ENCODE measurements at regions not wholly inside any gene's neighbourhood (a gene's known extent, or its start where the extent isn't known, plus 50 kb on each side); places are given as distances from the start of the nearest gene placed in this dataset.
"Not testable (repeated sequence)": the region's sequence is repeated elsewhere in the genome, so short reads cannot be mapped to it uniquely, and the experiment has no call there.

DNA sequence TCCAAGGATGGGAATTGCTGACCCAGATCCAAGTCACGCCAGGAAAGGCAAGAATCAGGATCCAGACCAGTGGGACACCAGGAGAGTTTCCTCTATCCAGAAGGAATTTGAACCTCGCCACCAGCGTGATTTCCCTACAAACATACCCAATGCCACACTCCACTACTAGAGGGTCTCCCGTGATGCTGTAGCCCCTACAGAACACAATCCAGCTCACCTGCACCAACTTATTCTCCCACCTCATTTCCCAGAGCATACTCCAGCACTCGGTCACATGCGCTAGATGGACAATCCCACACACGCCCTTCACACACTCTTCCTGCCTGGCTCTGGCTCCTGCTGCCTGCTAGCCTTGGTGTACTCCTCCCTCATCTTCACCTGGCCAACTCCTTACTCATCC is 142.1 kb upstream of the PDE1C start:
- Histone ChIP-seq H3K36me3 (no peaks in the 10 kb centered on the region), H3K27me3 (replicated peaks in 1 of 7) (peaks cover 0 to 6% (median 0%) of the 10 kb centered on the region in 7 donors), H3K4me3 (no peak overlapping the region), H3K4me1 (no peaks in the 10 kb centered on the region), H3K27ac (no peak overlapping the region), H3K9me3 (no peaks in the 10 kb centered on the region)
- TF ChIP-seq, protein P1, sequence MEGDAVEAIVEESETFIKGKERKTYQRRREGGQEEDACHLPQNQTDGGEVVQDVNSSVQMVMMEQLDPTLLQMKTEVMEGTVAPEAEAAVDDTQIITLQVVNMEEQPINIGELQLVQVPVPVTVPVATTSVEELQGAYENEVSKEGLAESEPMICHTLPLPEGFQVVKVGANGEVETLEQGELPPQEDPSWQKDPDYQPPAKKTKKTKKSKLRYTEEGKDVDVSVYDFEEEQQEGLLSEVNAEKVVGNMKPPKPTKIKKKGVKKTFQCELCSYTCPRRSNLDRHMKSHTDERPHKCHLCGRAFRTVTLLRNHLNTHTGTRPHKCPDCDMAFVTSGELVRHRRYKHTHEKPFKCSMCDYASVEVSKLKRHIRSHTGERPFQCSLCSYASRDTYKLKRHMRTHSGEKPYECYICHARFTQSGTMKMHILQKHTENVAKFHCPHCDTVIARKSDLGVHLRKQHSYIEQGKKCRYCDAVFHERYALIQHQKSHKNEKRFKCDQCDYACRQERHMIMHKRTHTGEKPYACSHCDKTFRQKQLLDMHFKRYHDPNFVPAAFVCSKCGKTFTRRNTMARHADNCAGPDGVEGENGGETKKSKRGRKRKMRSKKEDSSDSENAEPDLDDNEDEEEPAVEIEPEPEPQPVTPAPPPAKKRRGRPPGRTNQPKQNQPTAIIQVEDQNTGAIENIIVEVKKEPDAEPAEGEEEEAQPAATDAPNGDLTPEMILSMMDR (IDR thresholded peaks at IDR 0.05 in 8 of 11, conservative IDR thresholded peaks at IDR 0.05 in 3 of 11): no peak
- TF ChIP-seq POLR2A (IDR thresholded peaks at IDR 0.05) (no peak), POLR2AphosphoS5 (IDR thresholded peaks at IDR 0.05) (no peak)
- 83 to 94% (median 89%) methylated on average over 7 of the region's 7 CpGs for WGBS, 5 donors
- intact Hi-C loops (cut with DNase I; ENCODE audit: low total_unique reads): loop anchor here (5.0 kb wide), 2 partner anchors 145 to 265 kb away; no protein-coding TSS in a partner anchor
- DNase-seq: no peak

DNA sequence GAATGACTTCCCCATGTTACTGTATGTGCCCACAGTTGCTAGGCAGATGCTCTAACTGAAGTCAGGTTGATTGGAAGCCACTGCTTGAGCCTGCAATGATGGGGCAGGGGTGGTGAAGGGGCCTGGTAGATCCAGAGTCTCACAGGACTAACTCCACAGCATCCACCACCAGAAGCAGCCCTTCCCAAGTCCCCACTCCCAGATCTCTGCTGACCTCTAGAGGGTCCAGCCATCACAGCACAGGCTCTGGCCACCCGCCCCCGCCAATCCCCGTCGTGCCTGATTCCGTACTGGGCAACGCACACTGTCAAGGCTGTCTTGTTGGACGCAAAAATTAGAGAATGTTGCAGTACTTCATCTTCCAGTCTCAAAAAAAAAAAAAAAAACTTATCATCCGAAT is 136.8 kb upstream of the PDE1C start:
- WGBS, 5 donors: 64 to 67% (median 65%) methylated on average over 8 of the region's 8 CpGs
- no peak overlapping the region for H3K4me3 ChIP-seq
- peaks cover 0 to 6% (median 0%) of the 10 kb centered on the region in 7 donors for H3K27me3 ChIP-seq (replicated peaks in 1 of 7)
- H3K9me3 ChIP-seq: peaks cover 0 to 6% (median 0%) of the 10 kb centered on the region in 8 donors
- no peak for DNase-seq
- intact Hi-C loops (cut with DNase I; ENCODE audit: low total_unique reads): loop anchor here (10.0 kb wide), 1 partner anchor 142 kb away; no protein-coding TSS in a partner anchor
- TF ChIP-seq, protein P1 (IDR thresholded peaks at IDR 0.05 in 8 of 11, conservative IDR thresholded peaks at IDR 0.05 in 3 of 11): no peak
- no peak for TF ChIP-seq POLR2A (IDR thresholded peaks at IDR 0.05)
- no peak for TF ChIP-seq POLR2AphosphoS5 (IDR thresholded peaks at IDR 0.05)
- H3K27ac ChIP-seq: no peak overlapping the region
- no peaks in the 10 kb centered on the region for H3K4me1 ChIP-seq
- no peaks in the 10 kb centered on the region for H3K36me3 ChIP-seq

DNA sequence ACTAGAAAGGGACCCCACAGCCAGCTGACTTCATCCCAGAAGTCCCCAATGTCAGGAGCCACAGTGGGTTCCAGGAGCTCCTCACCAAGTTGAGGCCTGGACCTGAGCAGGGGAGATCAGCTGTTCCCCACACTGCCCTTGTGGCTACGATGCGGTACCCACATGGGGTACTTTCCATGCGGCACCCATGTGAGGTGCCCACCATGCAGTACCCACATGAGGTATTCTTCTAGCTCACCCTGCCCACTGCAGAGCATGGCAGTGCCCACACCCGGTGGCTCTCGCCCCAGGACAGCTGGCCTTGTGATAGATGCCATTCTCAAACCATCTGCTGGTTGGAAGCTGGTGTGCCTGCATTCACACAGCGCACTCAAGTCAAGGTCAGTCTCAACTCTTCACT is 136.3 kb upstream of the PDE1C start:
- WGBS, 5 donors: 74 to 87% (median 86%) methylated on average over 6 of the region's 6 CpGs
- Histone ChIP-seq H3K9me3 (peaks cover 0 to 6% (median 0%) of the 10 kb centered on the region in 8 donors), H3K4me3 (no peak overlapping the region), H3K4me1 (no peaks in the 10 kb centered on the region), H3K36me3 (no peaks in the 10 kb centered on the region), H3K27me3 (replicated peaks in 1 of 7) (peaks cover 0 to 5% (median 0%) of the 10 kb centered on the region in 7 donors), H3K27ac (no peak overlapping the region)
- TF ChIP-seq, protein P1 (IDR thresholded peaks at IDR 0.05 in 8 of 11, conservative IDR thresholded peaks at IDR 0.05 in 3 of 11): no peak
- no peak for TF ChIP-seq POLR2AphosphoS5 (IDR thresholded peaks at IDR 0.05)
- TF ChIP-seq POLR2A (IDR thresholded peaks at IDR 0.05): no peak
- no peak for DNase-seq
- intact Hi-C loops (cut with DNase I; ENCODE audit: low total_unique reads): loop anchor here (10.0 kb wide), 1 partner anchor 142 kb away; no protein-coding TSS in a partner anchor

DNA sequence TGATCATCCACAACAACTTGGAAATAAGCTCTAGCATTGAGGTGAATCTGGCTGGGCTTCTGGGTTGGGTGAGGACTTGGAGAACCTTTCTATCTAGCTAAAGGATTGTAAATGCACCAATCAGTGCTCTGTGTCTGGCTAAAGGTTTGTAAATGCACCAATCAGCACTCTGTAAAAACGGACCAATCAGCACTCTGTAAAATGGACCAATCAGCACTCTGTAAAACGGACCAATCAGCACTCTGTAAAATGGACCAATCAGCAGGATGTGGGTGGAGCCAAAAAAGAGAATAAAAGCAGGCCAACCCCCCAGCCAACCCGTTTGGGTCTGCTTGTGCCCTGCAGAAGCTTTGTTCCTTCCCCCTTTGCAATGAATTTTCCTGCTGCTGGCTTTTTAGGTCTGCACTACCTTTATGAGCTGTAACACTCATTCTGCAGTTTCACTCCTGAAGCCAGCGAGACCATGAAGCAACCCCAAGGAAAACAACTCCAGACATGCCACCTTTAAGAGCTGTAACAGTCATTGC is 135.2 kb upstream of the PDE1C start:
- H3K9me3 ChIP-seq; H3K27me3 ChIP-seq (replicated peaks in 1 of 7); H3K36me3 ChIP-seq; H3K4me3 ChIP-seq; H3K4me1 ChIP-seq; DNase-seq; H3K27ac ChIP-seq: not testable (repeated sequence)
- 58 to 83% (median 69%) methylated on average over 4 of the region's 4 CpGs for WGBS, 5 donors
- intact Hi-C loops (cut with DNase I; ENCODE audit: low total_unique reads): loop anchor here (10.0 kb wide), 1 partner anchor 141 kb away; no protein-coding TSS in a partner anchor

All from spleen (tissue), 11 donors.